SK-N-SH (cell line): ENCODE measurements at regions not wholly inside any gene's neighbourhood (a gene's known extent, or its start where the extent isn't known, plus 50 kb on each side); places are given as distances from the start of the nearest gene placed in this dataset.

Source experiments
- CTCF ChIA-PET: fragments of 300-600, 350-600 bp; formaldehyde crosslinking; extraction: SDS; loops from one replicate; lab custom pipeline; 2021; lab: Yijun Ruan, JAX
- POLR2A ChIA-PET: fragments of 350-600 bp; sonication (Branson Sonifier 250); formaldehyde crosslinking; extraction: SDS; loops from one replicate; lab custom pipeline; 2020; ENCODE audit warnings: antibody characterized with exemption, inconsistent platforms; lab: Yijun Ruan, JAX
- DNase-seq: peaks from one replicate; pipeline ENCODE4 v3.0.0; 2012
- H2AFZ ChIP-seq: fragments of 200-600 bp; sonication (generic); 2 replicates; pipeline ENCODE4 v1.8.1; 2016; ENCODE audit warnings: antibody characterized with exemption, mild to moderate bottlenecking, low read depth
- H3F3A ChIP-seq: fragments of 200-600 bp; sonication (generic); replicated peaks from 2 replicates; pipeline ENCODE3; 2016; ENCODE audit warnings: antibody characterized with exemption, mild to moderate bottlenecking; ENCODE audit not compliant: insufficient read depth
- H3K27ac ChIP-seq, 2 experiments: fragments of 200-500 bp in 1 of 2; fragments of 200-600 bp in 1 of 2; sonication (Bioruptor generic) in 1 of 2; sonication (generic), shearing (Covaris generic) in 1 of 2; 2 replicates each; pipeline versions ENCODE4 v1.5.1 to v1.6.1; 2014 to 2016; ENCODE audit warnings: low read depth in 2 of 2, inconsistent platforms in 1 of 2, low read length in 1 of 2, mild to moderate bottlenecking in 1 of 2, mixed read lengths in 1 of 2
- H3K27me3 ChIP-seq: fragments of 200-600 bp; sonication (generic), shearing (Covaris generic); 2 replicates; pipeline ENCODE4 v1.6.1; 2016; ENCODE audit warnings: mixed run types; ENCODE audit not compliant: insufficient read depth
- H3K36me3 ChIP-seq, 2 experiments: fragments of 200-500 bp in 1 of 2; fragments of 200-600 bp in 1 of 2; sonication (Bioruptor generic) in 1 of 2; sonication (generic) in 1 of 2; replicated peaks in 1 of 2; 2 replicates each; pipeline versions ENCODE3 to v1.5.1; 2014 to 2016; ENCODE audit warnings: low read length in 1 of 2, mild to moderate bottlenecking in 1 of 2; ENCODE audit not compliant: insufficient read depth in 2 of 2, control insufficient read depth in 1 of 2
- H3K4me1 ChIP-seq, 2 experiments: fragments of 200-500 bp in 1 of 2; fragments of 200-600 bp in 1 of 2; sonication (Bioruptor generic) in 1 of 2; sonication (generic), shearing (Covaris generic) in 1 of 2; 2 replicates each; pipeline versions ENCODE4 v1.5.1 to v1.6.1; 2014 to 2016; ENCODE audit warnings: low read depth in 1 of 2, low read length in 1 of 2, mixed run types in 1 of 2; ENCODE audit not compliant: insufficient read depth in 2 of 2, control insufficient read depth in 1 of 2
- H3K4me2 ChIP-seq: fragments of 200-600 bp; sonication (generic), shearing (Covaris generic); 2 replicates; pipeline ENCODE4 v1.6.1; 2017; ENCODE audit warnings: mixed run types
- H3K4me3 ChIP-seq, 2 experiments: fragments of 200-500 bp in 1 of 2; fragments of 200-600 bp in 1 of 2; sonication (Bioruptor generic) in 1 of 2; sonication (generic), shearing (Covaris generic) in 1 of 2; 2 replicates each; pipeline versions ENCODE4 v1.5.1 to v1.8.1; 2014 to 2016; ENCODE audit warnings: low read depth in 2 of 2, inconsistent platforms in 1 of 2, low read length in 1 of 2, mild to moderate bottlenecking in 1 of 2, mixed read lengths in 1 of 2, moderate library complexity in 1 of 2
- H3K79me2 ChIP-seq: fragments of 200-600 bp; sonication (generic); 2 replicates; pipeline ENCODE4 v1.8.1; 2017; ENCODE audit warnings: mild to moderate bottlenecking; ENCODE audit not compliant: insufficient read depth
- H3K9ac ChIP-seq: fragments of 200-600 bp; sonication (generic); 2 replicates; pipeline ENCODE4 v1.6.1; 2017; ENCODE audit warnings: mixed run types
- H3K9me2 ChIP-seq: fragments of 200-600 bp; sonication (generic); 2 replicates; pipeline ENCODE4 v1.6.1; 2017; ENCODE audit warnings: mixed run types
- H3K9me3 ChIP-seq: fragments of 200-600 bp; sonication (generic); 2 replicates; pipeline ENCODE4 v1.6.1; 2017; ENCODE audit warnings: mixed run types, mild to moderate bottlenecking, moderate library complexity
- H4K20me1 ChIP-seq: fragments of 200-600 bp; sonication (generic); 2 replicates; pipeline ENCODE4 v1.6.1; 2017; ENCODE audit warnings: mild to moderate bottlenecking, mixed run types; ENCODE audit not compliant: insufficient read depth
- CHD2 ChIP-seq: fragments of 150-350 bp; IDR thresholded peaks from 2 replicates; pipeline ENCODE4 v1.6.1; 2018; ENCODE audit warnings: low read length; ENCODE audit not compliant: partially characterized antibody
- EP300 ChIP-seq, 2 experiments: IDR thresholded peaks; 2 replicates each; pipeline versions ENCODE4 v1.4.0 to v1.6.1; 2012; ENCODE audit warnings: borderline replicate concordance in 1 of 2, low read depth in 1 of 2, low read length in 1 of 2
- FOSL2 ChIP-seq: IDR thresholded peaks from 2 replicates; pipeline ENCODE4 v1.4.0; 2012; ENCODE audit warnings: low read depth, mild to moderate bottlenecking, moderate library complexity, borderline replicate concordance
- GATA2 ChIP-seq: sonication (generic); formaldehyde crosslinking; IDR thresholded peaks from 2 replicates; pipeline ENCODE4 v1.5.0; 2020; ENCODE audit warnings: mild to moderate bottlenecking, missing genetic modification reagents
- MAX ChIP-seq: IDR thresholded peaks from 2 replicates; pipeline ENCODE4 v1.4.0; 2012; ENCODE audit warnings: low read depth
- MEF2A ChIP-seq: IDR thresholded peaks from 2 replicates; pipeline ENCODE4 v1.4.0; 2012; ENCODE audit warnings: low read depth, borderline replicate concordance
- MXI1 ChIP-seq: IDR thresholded peaks from 2 replicates; pipeline ENCODE4 v1.6.1; 2012; ENCODE audit warnings: mild to moderate bottlenecking, low read depth, low read length, improper control_type of control experiment
- NRF1 ChIP-seq: IDR thresholded peaks from 2 replicates; pipeline ENCODE4 v1.6.1; 2012; ENCODE audit warnings: low read depth, mild to moderate bottlenecking, low read length
- POLR2AphosphoS5 ChIP-seq: IDR thresholded peaks from 2 replicates; pipeline ENCODE4 v1.6.1; 2012; ENCODE audit warnings: low read depth, low read length
- RCOR1 ChIP-seq: fragments of 150-350 bp; IDR thresholded peaks from 2 replicates; pipeline ENCODE4 v1.6.1; 2017; ENCODE audit warnings: antibody characterized with exemption, low read length
- RFX5 ChIP-seq: IDR thresholded peaks from 2 replicates; pipeline ENCODE4 v1.6.1; 2012; ENCODE audit warnings: mild to moderate bottlenecking, improper control_type of control experiment, low read length
- RXRA ChIP-seq: IDR thresholded peaks from 2 replicates; pipeline ENCODE4 v1.4.0; 2012; ENCODE audit warnings: low read depth, mild to moderate bottlenecking, borderline replicate concordance
- SMC3 ChIP-seq: IDR thresholded peaks from 2 replicates; pipeline ENCODE4 v1.6.1; 2012; ENCODE audit warnings: low read depth, low read length, improper control_type of control experiment
- TAF1 ChIP-seq: IDR thresholded peaks from 2 replicates; pipeline ENCODE4 v1.6.1; 2012; ENCODE audit warnings: low read depth, mild to moderate bottlenecking, low read length, moderate library complexity, borderline replicate concordance
- YY1 ChIP-seq: IDR thresholded peaks from 2 replicates; pipeline ENCODE4 v1.4.0; 2012; ENCODE audit warnings: low read depth, mild to moderate bottlenecking
- TF ChIP-seq, protein P1 (sequence below): IDR thresholded peaks from 2 replicates; pipeline ENCODE4 v1.6.1; 2012; ENCODE audit warnings: mild to moderate bottlenecking, low read depth, low read length, moderate library complexity
- TF ChIP-seq, protein P2 (sequence below): fragments of 150-350 bp; IDR thresholded peaks from 2 replicates; pipeline ENCODE4 v1.6.1; 2017; ENCODE audit warnings: antibody characterized with exemption, low read length, low read depth, borderline replicate concordance

DNA sequence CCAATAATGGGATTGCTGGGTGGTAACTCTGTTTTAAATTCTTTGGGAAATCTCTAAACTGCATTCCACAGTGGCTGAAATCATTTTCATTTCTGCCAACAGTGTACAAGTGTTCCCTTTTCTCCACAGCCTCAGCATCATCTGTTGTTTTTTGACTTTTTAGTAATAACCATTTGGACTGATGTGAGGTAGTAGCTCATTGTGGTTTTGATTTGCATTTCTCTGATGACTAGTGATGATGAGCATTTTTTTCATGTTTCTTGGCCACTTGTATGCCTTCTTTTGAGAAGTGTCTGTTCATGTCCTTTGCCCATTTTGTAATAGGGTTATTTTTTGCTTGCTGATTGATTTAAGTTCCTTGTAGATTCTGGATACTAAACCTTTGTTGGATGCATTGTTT, 131.9 kb upstream of the B3GALT2 start:
- CTCF ChIA-PET, result no interaction called here
- no peaks in the 10 kb centered on the region for H4K20me1 ChIP-seq

More for the DNA sequence above, 131.9 kb upstream of the B3GALT2 start:
- Histone ChIP-seq H3K9me3 (peaks cover 8% of the 10 kb centered on the region; the same call in 1 of the 2 replicates), H2AFZ (no peak overlapping the region), H3K4me2 (no peak overlapping the region), H3K9ac (no peak overlapping the region), H3K4me1 (peaks cover 0 to 5% of the 10 kb centered on the region in 2 experiments; a peak in 1 of 4 replicates), H3F3A (peaks cover 4% of the 10 kb centered on the region), H3K27me3 (no peaks in the 10 kb centered on the region), H3K9me2 (no peaks in the 10 kb centered on the region), H3K36me3 (no peaks in the 10 kb centered on the region), H3K79me2 (no peaks in the 10 kb centered on the region), H3K4me3 (no peak overlapping the region), H3K27ac (no peak overlapping the region)
- no peak for DNase-seq
- TF ChIP-seq FOSL2 (no peak), RFX5 (no peak), GATA2 (CRISPR knock-in tag) (no peak), MXI1 (no peak), RCOR1 (no peak), TAF1 (no peak), EP300 (IDR thresholded peaks at IDR 0.05; ENCODE audit: borderline replicate concordance in 1 of 2, low read depth in 1 of 2, low read length in 1 of 2) (no peak), MAX (no peak), MEF2A (no peak), SMC3 (no peak), RXRA (no peak), YY1 (no peak), CHD2 (no peak), POLR2AphosphoS5 (no peak), NRF1 (no peak)
- TF ChIP-seq, protein P1, sequence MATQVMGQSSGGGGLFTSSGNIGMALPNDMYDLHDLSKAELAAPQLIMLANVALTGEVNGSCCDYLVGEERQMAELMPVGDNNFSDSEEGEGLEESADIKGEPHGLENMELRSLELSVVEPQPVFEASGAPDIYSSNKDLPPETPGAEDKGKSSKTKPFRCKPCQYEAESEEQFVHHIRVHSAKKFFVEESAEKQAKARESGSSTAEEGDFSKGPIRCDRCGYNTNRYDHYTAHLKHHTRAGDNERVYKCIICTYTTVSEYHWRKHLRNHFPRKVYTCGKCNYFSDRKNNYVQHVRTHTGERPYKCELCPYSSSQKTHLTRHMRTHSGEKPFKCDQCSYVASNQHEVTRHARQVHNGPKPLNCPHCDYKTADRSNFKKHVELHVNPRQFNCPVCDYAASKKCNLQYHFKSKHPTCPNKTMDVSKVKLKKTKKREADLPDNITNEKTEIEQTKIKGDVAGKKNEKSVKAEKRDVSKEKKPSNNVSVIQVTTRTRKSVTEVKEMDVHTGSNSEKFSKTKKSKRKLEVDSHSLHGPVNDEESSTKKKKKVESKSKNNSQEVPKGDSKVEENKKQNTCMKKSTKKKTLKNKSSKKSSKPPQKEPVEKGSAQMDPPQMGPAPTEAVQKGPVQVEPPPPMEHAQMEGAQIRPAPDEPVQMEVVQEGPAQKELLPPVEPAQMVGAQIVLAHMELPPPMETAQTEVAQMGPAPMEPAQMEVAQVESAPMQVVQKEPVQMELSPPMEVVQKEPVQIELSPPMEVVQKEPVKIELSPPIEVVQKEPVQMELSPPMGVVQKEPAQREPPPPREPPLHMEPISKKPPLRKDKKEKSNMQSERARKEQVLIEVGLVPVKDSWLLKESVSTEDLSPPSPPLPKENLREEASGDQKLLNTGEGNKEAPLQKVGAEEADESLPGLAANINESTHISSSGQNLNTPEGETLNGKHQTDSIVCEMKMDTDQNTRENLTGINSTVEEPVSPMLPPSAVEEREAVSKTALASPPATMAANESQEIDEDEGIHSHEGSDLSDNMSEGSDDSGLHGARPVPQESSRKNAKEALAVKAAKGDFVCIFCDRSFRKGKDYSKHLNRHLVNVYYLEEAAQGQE, result no peak
- TF ChIP-seq, protein P2, sequence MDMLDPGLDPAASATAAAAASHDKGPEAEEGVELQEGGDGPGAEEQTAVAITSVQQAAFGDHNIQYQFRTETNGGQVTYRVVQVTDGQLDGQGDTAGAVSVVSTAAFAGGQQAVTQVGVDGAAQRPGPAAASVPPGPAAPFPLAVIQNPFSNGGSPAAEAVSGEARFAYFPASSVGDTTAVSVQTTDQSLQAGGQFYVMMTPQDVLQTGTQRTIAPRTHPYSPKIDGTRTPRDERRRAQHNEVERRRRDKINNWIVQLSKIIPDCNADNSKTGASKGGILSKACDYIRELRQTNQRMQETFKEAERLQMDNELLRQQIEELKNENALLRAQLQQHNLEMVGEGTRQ, result no peak
- POLR2A ChIA-PET, result no interaction called here
